ENCODE measurements at regions not wholly inside any gene's neighbourhood (a gene's known extent, or its start where the extent isn't known, plus 50 kb on each side); places are given as distances from the start of the nearest gene placed in this dataset.

DNA sequence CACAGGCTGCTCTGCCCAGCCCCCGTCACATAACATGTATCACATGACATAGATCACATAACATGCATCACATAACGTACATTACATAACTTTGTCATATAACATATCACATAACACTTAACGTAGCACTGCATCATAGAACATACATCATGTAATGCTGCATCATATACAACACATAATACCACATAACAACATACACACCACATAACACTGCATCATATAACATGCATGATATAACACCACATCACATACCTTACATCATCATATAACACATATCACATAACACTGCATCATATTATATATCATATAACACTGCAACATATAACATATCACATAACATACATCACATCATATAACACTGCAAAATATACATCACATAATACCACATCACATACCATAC, 83.8 kb downstream of the AXIN2 start:
- DNase-seq (ENCODE audit: low spot score): no peak

DNA sequence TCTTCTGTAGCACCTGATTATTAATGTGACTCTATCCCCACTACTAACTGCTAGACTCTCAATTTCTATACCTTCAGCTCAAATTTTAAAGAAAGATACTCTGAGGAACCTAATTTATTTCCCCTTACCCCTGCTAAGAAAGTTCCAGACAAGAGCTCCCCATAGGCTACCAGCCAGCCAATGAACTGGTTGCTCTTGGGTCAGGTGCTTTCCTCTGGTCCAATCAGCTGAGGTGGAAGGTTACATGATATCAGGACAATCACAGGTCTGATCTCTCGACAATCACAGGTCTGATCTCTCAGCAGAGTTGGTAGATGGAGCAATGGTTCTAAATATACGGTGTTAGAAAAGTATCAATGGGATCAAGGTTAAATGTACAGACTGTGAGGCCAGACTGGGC, 86.8 kb downstream of the AXIN2 start:
- DNase-seq (ENCODE audit: low spot score): no peak

DNA sequence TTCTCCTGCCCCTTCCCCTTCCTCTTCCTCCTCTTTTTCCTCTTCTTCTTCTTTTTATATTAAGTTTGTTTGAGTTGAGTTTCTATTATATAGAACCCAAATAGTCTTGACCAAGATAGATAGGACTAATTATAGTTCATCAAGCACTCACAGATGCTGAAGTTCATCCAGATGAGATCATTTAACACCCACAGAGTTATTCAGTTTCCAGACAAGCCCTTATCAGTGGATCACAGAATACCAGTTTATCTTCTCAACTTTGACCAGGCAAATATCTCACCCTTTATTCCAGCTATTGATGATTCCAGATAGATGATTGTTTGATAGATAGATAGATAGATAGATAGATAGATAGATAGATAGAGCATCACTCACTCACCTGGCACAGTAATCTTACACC, 87.5 kb downstream of the AXIN2 start:
- no peak for DNase-seq (ENCODE audit: low spot score)

DNA sequence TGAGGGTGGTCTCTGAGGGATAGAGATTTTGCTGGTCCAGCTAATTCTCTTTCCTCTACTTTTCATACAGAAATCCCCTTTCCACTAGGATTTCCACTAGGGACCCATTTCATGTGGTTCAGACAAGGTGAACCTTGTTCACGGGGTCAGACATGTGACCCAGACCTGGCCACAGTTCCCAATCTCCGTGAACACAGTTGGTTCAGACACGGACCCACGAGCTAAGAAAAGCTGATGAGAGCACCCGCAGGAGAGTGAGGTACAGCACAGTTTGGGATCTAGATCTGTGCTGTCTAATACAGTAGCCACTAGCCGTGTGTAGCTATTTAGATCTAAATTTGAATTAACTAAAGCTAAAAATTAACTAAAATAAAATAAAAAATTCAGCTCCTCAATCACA, 88.1 kb downstream of the AXIN2 start:
- no peak for DNase-seq (ENCODE audit: low spot score)

DNA sequence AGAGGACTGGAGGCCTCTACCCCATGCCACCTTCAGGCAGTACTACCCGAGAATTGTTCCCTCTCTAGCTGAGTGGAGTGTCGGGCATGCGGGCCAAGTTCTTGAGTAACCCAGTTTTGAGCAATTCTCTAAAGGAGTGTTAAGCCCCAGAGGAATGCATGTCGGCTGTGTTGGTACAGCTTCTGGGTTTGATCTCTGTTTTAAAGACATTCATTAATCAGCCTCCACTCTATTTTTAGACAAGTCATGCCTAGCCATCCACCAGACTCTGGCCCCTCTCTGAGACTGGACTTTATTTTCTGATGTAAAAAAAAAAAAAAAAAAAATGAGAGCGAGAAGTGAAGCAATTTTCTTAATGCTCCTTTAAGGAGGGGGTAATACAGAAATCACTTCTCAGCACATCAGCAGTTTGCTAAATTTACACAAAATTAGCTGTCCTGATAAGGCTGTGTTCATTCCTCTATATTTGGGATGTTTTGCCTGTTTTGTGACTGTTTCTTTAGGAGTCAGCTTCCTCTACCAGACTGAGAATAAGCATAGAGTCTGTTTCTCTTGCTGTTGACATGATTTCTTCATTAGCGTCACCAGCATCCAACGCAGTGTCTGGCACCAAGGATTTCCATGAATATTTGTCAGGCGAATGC, 88.7 kb downstream of the AXIN2 start:
- no peak for DNase-seq (ENCODE audit: low spot score)

DNA sequence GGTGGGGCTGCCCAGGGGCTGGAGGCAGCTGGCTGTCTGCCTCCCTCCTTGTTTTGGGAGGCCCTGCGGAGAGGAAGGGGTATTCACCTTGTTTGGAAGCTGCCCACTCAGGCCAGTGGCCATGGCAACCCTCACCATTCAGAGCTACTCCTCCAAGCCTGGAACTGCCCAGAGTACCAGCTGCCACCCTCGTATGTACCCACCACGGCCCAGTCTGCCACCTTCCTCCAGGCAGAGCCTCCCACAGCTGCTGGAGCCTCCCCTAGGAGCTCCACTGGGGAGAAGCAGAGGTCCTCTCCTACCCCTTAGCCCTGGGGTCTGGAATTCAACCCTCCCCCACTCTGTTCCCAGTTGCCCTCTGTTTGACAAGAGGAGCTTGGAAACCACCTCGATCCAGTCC, 90.7 kb downstream of the AXIN2 start:
- no peak for DNase-seq (ENCODE audit: low spot score)

DNA sequence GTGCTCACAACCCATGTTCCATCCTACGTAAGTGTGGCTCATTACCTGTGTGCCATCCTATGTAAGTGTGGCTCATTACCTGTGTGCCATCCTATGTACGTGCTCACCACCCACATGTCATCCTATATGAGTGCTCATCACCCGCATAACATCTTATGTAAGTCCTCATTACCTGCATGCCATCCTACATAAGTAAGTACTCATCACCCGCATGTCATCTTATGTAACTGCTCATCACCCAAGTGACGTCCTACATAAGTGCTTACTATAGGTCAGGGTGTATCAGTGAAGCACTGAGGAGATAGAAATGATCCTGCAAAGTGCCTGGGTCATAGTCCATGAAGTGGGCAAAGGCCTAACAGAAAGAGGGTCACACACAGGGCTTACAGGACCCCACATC, 93.1 kb downstream of the AXIN2 start:
- no peak for DNase-seq (ENCODE audit: low spot score)

DNA sequence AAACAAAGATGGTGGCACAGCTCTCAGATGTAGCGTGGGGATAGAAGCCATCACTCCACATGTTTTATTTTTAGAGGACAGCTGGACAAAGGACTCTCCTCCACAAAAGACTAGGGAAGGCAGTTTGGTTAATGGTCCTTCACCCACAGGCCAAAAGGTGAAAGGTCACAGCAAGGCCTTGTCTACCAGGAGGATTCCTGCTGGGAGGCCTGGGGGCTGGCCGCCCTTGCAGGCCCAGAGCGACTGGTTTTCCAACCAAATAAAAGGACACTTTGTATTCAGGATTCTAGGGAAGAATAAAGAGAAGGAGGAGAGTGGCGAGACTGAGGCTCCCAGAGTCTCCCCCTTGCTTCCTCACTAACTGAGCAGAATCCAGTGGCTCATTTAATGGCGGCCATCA, 94.3 kb downstream of the AXIN2 start:
- DNase-seq (ENCODE audit: low spot score): no peak

DNA sequence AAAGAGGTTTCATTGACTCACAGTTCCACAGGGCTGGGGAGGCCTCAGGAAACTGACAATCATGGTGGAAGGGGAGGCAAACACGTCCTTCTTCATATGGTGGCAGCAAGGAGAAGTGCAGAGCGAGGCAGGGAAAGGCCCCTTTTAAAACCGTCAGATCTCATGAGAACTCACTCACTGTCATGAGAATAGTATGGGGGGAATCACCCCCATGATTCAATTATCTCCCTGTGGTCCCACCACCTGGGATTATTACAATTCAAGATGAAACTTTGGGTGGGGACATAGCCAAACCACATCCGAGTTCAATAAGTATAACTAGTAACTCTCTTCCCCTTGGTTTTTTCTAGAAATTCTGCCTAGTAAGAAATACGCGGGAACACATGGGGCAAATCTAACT, 94.9 kb downstream of the AXIN2 start:
- no peak for DNase-seq (ENCODE audit: low spot score)

DNA sequence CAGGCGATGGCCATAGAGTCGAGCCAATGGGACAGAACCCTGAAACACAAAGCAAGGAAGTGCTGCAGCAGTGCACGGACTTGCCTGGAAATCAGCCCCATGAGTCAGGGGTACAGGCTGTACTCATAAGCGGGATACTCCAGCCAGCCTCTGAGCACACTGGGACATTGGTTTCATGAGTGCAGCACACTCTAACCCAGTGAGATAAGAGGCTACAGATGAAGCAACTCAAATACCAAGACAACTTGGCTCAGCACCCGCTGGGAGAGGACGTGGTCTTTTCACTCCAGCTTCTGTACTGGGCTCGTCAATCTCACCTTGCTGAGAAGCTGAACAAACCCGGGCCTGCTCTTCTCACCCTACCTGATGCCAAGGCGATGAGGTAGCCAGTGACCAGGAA, 98.2 kb downstream of the AXIN2 start:
- DNase-seq (ENCODE audit: low spot score): no peak

DNA sequence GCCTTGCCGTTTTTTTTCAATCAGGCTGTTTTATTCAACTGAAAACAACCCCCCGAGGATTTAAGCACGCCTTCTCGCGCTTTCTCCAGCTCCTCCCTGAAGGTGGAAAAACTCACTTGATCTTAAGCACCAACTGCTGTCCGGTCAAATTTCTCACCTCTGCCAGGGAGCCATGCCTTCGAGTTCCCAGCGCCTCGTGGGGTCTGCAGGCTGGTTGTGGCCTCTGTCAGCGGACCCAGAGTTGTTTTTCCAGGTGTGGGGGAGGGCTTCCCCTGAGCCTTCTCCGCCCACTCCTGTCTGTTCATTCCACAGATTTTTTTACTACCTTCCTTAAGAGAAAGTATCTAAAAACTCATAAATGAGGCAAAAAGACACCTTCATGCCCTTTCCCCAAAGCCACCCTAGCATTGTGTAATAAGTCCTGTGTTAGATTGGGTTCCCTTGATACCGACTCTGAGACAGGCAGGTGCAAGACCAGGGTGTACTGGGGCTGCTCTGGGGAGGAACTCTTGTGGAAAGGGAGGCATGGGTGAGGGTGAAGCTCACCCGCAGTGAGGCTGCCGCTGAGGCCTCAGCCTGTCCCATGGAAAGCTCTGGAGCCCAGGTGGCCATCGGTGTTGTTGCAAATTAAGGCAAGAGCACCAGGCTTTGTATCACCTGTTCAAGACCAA, 101.6 kb downstream of the AXIN2 start:
- no peak for DNase-seq (ENCODE audit: low spot score)

DNA sequence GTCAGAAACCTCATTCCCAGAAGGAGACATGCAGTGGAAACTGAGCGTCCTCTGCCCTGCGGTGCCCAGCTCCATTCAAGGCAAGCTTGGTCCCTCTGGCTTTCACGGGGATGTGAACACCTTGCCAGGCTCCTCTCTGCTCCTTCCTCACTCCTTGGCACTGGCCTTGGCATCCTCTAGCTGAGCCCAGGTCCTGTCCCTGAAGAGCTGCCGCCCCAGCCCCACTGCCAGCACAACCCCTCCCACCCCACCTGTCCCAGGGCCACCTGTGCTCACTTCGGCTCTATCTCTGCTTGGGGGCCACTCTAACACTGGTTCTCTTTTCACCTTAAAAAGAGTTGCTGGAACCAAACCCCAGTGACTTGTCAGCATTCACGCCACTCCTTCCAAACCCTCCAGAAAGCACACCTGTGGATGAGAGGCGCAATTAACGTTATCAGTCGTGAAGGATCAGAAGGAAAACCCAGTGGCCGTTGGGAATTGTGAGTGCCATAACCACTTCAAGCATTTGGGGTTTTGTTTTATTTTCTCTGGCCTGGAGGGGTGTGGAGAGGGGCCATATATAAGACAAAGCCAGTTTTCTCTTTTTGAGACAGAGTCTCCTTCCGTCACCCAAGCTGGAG, 103.7 kb downstream of the AXIN2 start:
- DNase-seq (ENCODE audit: low spot score): no peak

DNA sequence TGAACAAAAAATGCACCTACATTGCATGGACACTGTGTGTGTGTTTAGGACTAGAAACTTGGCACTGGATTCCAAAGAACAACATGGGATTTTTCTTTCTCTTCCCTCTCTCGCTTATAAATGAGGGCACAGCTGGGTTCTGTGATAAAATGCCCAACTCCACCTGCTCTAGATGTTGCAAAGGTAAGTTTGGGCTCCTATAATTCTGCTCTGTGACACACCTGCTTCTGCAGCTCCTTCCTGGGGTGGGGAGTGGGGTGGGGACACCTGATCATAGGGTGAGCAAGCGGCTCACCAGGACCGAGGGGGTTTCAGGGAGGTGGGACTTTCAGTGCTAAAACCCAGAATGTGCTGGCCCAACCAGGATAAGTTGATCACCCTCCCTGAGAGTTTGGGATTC, 104.3 kb downstream of the AXIN2 start:
- no peak for DNase-seq (ENCODE audit: low spot score)

DNA sequence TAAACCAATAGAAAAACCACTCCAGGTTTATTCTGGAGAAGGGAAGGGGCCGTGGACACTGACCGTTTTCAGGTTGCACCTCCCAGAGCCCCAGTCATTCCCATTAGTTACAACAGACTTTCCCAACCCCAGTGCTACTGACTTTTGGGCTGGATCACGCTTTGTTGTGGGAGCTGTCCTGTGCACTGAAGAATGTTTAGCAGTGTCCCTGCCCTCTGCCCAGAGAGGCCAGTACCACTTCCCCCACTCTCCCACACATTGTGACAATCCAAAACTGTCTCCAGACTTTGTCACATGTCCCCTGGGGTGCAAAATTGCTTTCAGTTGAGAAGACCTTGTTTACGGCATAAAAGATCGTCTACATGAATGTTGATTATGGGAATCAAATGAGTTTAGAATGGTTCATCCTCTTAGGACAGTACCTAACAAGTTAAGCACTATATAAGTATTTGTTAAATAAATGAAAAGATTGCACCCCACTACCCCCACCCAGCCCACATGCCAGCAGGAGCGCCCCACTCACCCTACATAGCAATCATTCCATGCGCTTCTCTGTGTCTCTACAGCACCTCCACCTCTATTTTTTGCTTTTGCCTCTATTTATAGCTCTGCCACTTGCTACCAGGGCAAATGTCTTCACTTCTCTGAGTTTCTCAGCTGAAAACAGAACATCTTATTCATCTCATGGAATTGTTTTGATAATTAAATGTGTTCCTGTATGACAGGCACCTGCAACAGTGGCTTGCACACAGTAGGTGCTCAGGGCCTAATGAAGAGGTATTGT, 104.9 kb downstream of the AXIN2 start:
- no peak for DNase-seq (ENCODE audit: low spot score)

DNA sequence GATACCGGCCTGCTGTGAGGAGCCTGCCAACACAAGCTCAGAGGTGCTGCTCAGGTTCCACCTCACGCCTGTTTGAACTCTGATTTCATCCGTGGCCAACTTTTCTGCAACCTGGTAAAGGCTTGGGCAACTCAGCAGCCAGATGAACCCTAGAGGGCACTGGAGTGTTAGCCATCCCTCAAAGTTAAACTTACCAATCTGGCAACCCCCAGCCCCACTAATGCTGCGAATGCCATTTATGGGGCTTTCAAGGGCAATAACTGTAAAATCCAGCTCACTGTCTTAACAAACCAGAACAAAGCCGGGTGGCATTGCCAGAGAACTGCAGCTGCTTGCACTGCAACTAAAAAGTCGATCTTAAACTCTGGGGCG, 105.5 kb downstream of the AXIN2 start:
- DNase-seq (ENCODE audit: low spot score): no peak

DNA sequence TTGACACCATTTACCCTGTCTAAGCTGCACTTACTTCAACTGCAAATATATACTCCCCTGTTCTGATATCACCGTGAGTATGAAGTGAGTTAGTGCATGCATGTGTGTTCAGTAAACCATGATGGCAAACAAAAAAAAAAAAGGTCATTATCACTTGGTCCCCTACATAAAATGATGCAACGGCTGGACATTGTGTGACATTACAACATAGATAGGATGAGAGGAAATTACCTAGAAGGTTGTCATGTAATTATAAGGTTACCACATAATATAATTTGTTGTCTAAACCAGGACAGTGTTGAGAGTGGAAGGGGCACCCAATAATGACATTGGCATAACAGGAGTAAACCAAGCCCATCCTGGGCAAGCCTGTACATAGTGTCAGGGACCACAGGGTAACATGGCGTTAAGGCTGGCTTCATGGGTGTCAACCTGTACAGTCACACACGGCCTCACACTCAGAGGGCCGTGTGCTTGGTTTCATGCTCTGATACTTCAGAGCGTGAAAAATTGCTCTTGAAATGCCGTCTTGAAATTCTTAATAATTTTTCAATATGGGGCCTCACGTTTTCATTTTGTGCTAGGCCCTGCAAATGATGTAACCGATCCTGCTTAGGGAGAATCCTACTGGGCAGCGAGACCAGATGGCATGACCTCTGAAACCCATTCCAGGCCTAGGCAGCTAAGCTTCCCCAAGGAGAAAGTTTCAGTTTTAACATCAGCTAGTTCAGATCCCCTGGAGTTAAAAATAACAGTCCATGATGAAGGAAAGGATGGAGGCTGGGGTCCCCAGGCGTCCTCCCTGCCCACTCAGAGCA, 106.1 kb downstream of the AXIN2 start:
- no peak for DNase-seq (ENCODE audit: low spot score)

DNA sequence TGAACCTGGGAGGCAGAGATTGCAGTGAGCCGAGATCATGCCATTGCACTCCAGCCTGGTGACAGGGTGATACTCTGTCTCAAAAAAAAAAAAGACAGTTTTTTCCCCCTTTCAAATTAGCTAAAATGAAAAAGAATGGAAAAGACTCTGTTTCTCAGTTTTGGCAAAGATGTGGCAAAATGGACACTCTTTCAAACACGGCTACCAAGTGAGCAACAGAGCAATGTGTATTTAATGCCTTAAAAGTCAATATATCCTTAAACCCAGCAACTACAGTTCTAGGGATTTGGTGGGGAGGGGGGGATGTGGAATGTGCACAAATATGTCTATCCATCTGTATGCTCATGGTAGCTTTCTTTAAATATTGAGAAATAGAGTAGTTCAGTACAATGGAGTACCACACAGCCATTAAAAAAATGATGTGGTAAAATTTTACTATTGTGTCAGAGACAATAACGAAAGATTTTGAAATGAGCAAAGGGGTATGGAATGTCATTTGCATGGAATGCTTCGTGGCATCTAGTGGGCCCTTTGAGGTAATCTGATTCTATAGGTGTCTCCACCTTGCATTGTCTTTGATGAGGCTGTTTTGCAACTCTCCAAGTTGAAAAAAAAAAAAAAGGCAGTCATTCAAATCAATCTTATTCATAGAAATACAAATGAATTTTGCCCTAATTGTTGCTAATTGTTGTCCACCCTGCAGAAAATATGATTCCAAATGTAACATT, 108.1 kb downstream of the AXIN2 start:
- DNase-seq (ENCODE audit: low spot score): no peak

DNA sequence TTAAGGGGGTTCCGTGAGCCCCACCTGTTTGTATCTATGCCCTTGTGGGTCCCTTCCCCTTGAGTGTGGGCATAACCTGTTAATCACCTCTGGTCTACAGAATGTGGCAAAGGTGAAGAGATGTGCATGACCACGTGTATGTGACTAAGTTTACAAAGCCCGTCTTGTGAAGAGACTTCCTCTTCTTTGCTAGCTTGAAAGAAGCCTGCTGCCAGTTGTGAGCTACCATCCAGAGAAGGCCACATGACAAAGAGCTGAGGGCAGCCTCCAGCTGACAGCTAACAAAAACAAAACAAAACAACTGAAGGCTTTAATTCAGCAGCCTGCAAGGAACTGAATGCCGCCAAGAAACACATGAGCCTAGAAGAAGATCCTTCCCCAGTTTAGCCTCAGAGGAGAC, 112.0 kb downstream of the AXIN2 start:
- no peak for DNase-seq (ENCODE audit: low spot score)

DNA sequence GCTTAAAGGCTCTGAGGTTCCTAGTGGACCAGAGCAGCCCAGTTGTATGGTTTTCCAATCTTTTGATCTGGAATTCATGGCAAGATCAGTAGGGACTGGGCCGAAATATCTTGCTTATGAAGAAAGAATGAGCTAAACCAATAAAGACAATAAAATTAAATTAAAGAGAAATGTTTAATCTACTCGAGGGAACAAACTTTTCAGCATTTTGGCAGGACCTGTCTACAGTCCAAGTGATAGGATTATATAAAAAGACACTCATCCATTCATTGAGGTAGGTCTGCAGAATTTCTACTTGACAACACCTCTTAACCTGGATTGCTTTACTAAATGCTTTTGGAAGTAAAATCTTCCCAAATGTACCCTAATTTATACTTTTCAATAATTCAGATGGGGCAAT, 113.6 kb downstream of the AXIN2 start:
- no peak for DNase-seq (ENCODE audit: low spot score)

DNA sequence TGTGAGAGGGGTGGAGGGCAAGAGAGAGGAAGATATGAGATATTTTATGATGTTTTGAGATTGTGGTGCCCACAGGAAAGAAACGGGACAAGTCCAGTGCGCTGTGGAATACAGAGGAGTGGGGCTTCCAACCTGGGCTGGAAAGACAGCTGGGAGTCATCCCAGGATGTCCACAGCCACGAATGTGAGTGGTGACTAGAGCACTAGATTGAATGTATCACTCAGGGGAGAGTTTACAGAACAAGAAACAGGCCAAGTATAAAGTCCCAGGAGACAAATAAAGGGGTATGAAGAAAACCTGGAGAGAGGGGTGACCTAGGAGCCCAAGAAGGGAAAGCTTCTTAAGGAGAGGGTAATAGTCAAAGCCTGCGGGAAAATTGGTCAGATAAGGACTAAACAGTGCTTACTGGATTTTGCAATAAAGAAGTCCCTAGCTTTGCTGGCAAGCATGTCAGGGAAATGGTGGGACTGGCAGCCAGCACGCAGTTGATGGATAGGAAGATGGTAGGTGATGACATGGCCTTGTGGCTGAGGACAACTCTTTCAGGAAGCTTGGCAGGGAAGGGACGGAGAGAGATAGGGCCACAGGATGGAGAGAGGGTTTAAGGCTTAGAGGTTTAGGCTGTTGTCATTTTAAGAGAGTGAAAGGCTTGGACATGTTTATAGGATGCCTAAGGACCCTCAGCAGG, 114.5 kb downstream of the AXIN2 start:
- DNase-seq (ENCODE audit: low spot score): no peak

DNA sequence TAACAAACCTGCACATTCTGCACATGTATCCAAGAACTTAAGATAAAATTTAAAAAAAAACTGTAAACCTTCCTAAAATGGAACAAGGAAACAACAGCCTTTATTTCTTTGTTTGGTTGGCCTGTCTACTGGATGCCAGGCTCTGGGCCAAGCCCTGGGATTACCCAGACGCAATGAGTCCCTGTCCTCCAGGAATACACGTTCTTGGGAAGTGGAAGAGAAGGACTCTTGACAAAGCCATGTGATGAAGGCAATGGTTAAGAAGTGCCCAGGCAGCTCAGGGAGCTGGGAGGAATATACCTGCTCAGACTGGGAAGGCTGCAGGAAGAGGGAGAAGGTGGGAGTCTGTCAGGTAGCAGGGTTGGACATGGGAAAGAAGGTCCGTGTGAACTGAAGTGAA, 115.4 kb downstream of the AXIN2 start:
- DNase-seq (ENCODE audit: low spot score): no peak
